Testis (tissue), 2 donors: ENCODE measurements at regions not wholly inside any gene's neighbourhood (a gene's known extent, or its start where the extent isn't known, plus 50 kb on each side); places are given as distances from the start of the nearest gene placed in this dataset.

ENCODE experiments used
- POLR2A ChIP-seq: fragments of 450-650 bp; IDR thresholded peaks from one replicate; pipeline ENCODE4 v1.6.1; 2017; ENCODE audit warnings: antibody characterized with exemption, mild to moderate bottlenecking, moderate library complexity
- TF ChIP-seq, protein P1 (sequence below), 3 experiments: fragments of 450-650 bp in 2 of 3; fragments of 200-600 bp in 1 of 3; sonication (generic) in 1 of 3; IDR thresholded peaks; one replicate each; pipeline ENCODE4 v1.5.1; 2016 to 2019; ENCODE audit warnings: antibody characterized with exemption in 3 of 3, mild to moderate bottlenecking in 2 of 3, moderate library complexity in 1 of 3

DNA sequence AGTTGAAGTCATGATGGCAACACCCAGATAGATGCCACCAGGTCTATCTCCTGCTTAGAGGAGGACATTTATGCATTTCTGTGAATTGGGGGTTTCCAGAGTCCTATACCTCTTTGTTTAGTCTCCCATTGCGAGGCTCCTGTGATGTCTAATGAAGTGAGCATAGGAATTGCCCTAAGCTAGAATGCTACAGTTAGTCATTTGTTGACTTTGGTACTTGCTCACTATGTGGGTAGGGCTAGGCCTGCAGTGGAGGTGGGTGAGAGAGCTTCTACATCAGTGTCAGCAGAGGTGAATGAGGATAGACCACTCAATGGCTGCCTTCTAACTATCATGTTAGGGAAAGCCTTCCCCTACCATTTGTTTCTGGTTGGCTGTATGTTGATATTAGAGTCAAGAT, 173.3 kb upstream of the POC5 start:
- TF ChIP-seq, protein P1, sequence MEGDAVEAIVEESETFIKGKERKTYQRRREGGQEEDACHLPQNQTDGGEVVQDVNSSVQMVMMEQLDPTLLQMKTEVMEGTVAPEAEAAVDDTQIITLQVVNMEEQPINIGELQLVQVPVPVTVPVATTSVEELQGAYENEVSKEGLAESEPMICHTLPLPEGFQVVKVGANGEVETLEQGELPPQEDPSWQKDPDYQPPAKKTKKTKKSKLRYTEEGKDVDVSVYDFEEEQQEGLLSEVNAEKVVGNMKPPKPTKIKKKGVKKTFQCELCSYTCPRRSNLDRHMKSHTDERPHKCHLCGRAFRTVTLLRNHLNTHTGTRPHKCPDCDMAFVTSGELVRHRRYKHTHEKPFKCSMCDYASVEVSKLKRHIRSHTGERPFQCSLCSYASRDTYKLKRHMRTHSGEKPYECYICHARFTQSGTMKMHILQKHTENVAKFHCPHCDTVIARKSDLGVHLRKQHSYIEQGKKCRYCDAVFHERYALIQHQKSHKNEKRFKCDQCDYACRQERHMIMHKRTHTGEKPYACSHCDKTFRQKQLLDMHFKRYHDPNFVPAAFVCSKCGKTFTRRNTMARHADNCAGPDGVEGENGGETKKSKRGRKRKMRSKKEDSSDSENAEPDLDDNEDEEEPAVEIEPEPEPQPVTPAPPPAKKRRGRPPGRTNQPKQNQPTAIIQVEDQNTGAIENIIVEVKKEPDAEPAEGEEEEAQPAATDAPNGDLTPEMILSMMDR (IDR thresholded peaks at IDR 0.05): no peak
- no peak for TF ChIP-seq POLR2A
